Stimulated activated CD4-positive, alpha-beta T cell treated with anti-CD3 and anti-CD28 coated beads, Interleukin-15, amount 100 ng/mL, for 48 hours (primary cell): ENCODE measurements at regions not wholly inside any gene's neighbourhood (a gene's known extent, or its start where the extent isn't known, plus 50 kb on each side); places are given as distances from the start of the nearest gene placed in this dataset.
"Not testable (repeated sequence)": the region's sequence is repeated elsewhere in the genome, so short reads cannot be mapped to it uniquely, and the experiment has no call there.

Source experiments
- DNase-seq, 2 donors: peaks; one replicate each; pipeline ENCODE4 v3.0.0-alpha.2; 2020; ENCODE audit warnings: low read depth in 2 of 2

GRCh38 chr2:83155826-83156225 lies 1303.3 kb downstream of the SUCLG1 start:
- DNase-seq = no peak

GRCh38 chr2:83143946-83144345 lies 1315.1 kb downstream of the SUCLG1 start:
- no peak for DNase-seq

DNA sequence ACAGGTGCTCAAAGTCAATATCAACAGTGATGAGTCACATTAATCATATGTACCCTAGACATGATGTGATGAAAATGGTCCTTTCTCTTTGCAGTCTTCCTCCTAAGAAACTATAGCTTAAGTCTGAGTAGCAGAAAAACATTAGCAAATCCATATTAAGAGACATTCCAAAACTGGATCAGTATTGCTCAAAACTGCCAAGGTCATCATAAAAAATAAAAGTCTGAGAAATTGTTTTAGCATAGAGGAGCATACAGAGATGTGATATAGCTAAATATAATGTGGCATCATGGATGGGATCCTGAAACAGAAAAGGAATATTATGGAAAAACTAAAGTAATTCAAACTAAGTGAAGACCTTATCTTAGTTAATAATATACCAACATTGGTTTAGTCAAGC lies 1316.1 kb downstream of the SUCLG1 start:
- DNase-seq = no peak

DNA sequence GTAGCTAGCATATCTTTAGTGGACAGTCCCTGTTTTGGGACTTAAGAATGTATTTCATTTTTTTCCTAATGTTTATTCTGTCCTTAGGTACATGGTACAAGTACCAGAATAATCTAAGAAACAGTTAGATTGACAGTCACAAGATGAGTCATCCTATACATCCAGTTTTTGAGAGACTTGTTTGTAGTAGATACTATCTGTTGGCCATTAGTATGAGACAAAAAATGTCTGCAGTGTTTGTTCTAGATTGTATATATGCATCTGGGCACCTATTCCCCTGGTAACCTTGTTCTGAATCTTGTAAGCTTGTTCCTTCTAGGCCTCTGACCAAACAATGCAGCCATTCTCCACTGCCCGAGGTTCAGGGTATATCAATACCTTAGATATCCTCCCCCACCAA lies 1343.5 kb downstream of the SUCLG1 start:
- no peak for DNase-seq

- no peak for DNase-seq
These were observed 1343.9 kb downstream of the SUCLG1 start for GRCh38 chr2:83115155-83115554.

DNA sequence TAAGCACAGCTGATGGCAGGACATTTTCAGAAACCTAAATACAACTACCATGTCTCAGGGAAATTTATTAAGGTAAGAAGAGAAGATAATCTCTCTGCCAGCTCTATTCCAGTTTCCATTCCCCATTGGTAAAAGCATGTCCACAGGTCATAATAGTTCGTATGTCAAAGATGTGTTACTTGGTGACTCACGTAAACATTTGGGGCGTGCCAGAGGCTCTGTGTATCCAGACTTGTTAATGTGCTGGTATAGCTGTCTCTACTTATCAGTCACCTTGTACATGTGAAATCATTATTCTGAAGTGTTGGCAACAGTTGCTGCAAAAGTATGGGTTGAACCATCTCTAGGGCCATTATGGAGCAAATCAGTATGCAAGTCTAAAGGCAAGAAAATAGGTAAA lies 1345.1 kb downstream of the SUCLG1 start:
- DNase-seq = no peak

GRCh38 chr2:83112858-83113257 lies 1346.2 kb downstream of the SUCLG1 start:
- no peak for DNase-seq

GRCh38 chr2:83109284-83109683 lies 1349.8 kb downstream of the SUCLG1 start:
- DNase-seq = no peak

- no peak for DNase-seq
These were observed 1352.2 kb downstream of the SUCLG1 start for GRCh38 chr2:83106853-83107252.

DNA sequence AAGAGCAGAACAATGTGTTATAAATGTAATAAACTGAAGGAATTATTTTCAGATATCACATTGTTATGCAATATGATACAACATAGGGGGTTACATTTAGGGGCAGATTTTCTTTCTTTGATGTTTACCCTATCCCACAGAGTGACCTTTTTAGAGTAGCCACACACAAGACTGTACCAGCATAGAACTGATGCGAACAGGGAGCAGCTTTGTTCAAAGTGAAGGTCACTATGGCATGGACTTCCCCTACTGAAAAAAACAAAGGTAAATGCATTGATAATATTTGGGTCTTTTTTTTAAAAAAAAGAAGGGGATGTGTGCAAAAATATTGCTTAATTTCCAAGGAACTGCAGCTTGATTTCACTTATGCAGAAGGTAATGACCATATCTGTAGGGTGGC lies 1354.9 kb downstream of the SUCLG1 start:
- no peak for DNase-seq

- no peak for DNase-seq
These were observed 1355.5 kb downstream of the SUCLG1 start for GRCh38 chr2:83103613-83104012.

DNA sequence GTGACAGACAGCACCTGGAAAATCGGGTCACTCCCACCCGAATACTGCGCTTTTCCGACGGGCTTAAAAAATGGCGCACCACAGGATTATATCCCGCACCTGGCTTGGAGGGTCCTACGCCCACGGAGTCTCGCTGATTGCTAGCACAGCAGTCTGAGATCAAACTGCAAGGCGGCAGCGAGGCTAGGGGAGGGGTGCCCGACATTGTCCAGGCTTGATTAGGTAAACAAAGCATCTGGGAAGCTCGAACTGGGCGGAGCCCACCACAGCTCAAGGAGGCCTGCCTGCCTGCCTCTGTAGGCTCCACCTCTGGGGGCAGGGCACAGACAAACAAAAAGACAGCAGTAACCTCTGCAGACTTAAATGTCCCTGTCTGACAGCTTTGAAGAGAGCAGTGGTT lies 1370.0 kb downstream of the SUCLG1 start:
- DNase-seq = not testable (repeated sequence)

- no peak for DNase-seq
These were observed 1373.2 kb downstream of the SUCLG1 start for GRCh38 chr2:83085869-83086268.

DNA sequence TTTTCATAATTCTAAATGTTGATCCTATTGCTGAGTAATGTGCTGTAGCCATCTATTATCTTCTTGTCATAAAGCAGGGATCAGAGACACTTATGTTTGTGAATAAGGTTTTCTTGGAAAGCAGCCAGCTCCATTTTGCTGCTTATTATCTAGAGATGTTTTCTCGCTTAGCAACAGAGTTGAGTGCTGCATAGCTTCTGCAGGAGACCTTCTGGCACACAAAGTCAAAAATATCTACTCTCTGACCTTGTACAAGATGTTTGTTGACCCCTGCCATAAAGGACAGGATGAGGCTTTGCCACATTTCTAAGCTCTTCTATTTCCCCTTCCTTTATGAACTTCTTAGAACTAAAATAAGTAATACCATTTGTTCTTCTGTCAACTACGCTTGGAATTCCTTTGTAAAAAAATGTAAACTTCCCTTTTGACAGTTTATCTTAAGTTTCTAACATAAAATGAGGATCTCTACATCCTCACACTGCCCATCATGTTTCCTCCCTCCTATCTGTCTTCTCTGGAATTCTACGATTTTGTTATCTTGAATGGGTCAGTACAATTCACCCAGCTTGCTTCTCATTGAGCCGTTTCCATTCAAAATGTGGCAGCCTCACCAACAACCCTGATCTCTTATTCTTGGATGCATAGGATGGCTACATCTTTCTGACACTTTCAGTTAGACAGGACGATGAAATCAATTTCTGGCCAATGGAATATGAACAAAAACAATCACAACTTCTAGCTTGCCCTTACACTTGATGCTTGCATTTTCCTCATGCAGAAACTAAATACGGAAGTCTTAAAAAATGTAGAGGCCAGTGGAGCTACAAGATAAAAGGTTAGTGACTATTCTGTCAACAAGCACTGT lies 1377.0 kb downstream of the SUCLG1 start:
- no peak for DNase-seq

DNA sequence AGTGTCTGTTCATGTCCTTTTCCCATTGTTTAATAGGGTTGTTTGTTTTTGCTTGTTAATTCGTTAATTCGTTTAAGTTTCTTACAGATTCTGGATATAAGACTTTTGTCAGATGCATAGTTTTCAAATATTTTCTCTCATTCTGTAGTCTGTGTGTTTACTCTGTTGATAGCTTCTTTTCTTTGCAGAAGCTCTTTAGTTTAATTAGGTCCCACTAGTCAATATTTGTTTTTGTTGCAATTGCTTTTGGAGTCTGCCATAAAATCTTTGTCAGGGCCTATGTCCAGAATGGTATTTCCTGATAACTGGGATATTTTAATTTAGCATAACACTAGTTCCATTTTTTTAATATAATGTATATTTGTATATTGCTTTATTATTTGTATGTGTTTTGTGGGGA lies 1380.1 kb downstream of the SUCLG1 start:
- no peak for DNase-seq

DNA sequence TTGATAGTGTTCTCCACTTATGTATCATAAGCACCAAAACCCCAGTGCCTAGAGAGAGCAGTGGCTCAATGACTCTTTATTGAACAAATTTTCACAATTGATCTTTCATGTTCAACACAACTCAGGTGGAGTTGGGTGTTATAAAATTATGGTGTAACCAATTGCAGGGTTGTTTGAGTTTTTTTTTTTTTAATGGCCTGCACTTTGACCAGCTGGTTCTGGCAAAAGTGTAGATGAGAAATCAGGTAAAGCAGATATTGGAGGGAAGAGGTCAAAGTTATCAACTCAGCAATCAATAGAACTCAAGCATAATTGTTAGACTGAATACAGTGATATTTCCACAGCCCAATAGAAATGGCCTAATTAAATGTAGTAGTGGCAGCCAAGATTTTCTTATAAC lies 1386.3 kb downstream of the SUCLG1 start:
- no peak for DNase-seq

GRCh38 chr2:83071914-83072313 lies 1387.2 kb downstream of the SUCLG1 start:
- DNase-seq = no peak

DNA sequence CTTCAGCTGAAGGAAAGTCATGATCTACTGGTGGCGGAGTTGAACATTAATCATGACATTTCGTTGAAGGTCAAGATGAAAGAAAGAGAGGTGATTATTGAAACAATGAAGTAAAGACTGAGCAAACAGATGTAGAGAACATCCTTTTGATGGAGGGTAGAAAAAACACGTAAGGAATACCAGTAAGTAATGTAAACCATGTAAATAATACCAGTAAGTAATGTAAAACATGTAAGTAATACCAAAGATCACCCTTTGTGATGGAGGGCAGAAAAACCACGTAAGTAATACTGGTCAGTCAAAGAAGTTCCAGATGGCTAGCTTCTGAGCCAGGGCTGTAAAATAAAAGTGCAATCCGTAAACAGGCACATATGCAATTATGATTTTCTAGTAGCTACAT lies 1387.7 kb downstream of the SUCLG1 start:
- no peak for DNase-seq

DNA sequence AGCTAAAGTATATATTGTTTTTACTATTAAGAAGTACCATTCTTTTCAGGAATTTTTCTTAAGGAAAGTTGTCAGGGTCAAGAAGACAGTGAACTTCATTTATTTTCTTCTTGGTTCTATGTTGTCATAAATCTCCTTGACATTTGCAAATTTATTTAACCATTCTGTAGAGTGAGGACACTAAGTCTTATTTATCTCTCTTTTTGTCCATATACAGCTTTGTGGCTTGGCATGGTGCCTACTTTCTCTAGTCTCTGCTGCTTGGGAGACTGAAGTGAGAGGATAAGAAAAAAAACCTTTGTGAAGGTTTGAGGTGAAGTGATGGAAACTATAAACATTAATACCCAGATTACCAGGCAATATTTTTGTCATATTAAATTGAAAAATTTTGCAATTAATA lies 1389.4 kb downstream of the SUCLG1 start:
- DNase-seq = no peak

GRCh38 chr2:83068714-83069113 lies 1390.4 kb downstream of the SUCLG1 start:
- DNase-seq = no peak

DNA sequence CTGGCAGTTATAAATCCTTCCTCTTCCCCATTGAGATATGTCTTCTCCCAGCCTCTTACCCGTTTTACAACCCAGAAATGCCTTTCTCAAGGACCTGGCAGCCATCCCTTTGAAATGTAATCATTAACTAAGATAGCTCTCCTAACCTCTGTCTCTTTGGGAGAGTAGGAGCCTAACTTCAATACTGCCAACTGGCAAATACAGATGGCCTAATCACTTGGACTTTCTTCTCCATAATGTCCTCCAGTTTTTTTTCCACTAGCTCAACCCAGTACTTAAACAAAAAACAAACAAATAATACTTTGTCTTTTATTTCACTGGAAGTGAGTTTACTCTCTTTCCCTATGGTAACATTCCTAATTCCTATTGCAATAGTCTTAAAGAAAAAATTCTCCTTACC lies 1391.1 kb downstream of the SUCLG1 start:
- DNase-seq = no peak

- no peak for DNase-seq
These were observed 1395.1 kb downstream of the SUCLG1 start for GRCh38 chr2:83063933-83064332.

DNA sequence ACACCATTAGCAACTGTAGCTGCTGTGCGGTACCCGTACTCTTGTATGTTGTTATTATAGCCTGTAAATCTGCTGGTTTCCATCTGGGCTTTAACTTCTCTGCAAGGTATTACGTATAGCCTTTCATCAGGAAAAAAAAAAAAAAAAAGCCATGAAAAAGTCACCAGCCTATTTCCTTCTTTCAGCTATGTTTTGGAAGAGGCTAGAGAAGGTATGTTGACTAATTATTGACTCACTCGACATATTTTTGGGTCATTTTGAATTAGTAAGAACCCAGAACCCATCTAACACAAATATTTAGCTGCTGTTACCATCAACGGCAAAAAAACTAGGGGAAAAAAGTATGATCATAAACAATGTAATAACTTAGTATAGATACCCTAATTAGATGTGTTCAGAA lies 1395.6 kb downstream of the SUCLG1 start:
- no peak for DNase-seq

DNA sequence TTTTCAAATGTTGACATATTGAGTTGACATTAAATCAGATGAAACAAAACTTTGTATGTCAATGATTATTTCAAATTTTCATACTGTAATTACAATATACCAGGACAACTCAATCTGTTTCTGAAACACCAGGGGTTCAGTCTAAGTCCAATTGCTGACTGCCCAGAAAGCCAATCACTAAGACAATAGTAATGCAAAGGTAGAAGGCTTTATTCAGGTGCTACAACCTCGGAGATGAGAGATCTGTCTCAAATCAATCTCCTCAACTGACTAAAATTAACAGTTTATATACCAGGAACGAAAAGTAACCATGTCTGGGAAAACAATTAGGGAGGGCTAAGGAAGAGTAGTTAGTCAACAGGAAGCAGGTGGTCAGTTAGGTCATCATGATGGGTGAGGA lies 1400.4 kb downstream of the SUCLG1 start:
- DNase-seq = no peak
